ENCODE measurements at regions not wholly inside any gene's neighbourhood (a gene's known extent, or its start where the extent isn't known, plus 50 kb on each side); places are given as distances from the start of the nearest gene placed in this dataset.

DNA sequence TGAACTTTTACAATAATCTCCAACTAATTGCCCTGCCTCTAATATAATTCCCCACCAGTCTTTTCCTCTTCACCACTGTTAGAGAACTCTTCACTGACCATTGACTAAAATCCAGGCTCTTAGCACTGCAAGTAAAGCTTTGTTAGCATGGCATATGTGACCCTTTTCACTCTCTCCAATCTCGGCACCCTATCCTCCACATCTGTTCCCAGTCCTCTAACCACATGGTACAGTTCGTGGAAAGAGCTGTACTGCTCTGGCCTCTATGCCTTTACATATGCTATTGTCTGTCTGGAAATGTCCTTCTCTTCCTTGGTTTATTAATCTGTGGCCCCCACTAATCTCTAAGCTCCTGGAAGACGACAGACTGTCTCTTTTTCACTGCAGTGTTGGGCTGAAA is 63.0 kb upstream of the EIF2S2 start (continued):
- TF ChIP-seq, protein P1, sequence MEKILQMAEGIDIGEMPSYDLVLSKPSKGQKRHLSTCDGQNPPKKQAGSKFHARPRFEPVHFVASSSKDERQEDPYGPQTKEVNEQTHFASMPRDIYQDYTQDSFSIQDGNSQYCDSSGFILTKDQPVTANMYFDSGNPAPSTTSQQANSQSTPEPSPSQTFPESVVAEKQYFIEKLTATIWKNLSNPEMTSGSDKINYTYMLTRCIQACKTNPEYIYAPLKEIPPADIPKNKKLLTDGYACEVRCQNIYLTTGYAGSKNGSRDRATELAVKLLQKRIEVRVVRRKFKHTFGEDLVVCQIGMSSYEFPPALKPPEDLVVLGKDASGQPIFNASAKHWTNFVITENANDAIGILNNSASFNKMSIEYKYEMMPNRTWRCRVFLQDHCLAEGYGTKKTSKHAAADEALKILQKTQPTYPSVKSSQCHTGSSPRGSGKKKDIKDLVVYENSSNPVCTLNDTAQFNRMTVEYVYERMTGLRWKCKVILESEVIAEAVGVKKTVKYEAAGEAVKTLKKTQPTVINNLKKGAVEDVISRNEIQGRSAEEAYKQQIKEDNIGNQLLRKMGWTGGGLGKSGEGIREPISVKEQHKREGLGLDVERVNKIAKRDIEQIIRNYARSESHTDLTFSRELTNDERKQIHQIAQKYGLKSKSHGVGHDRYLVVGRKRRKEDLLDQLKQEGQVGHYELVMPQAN (conservative IDR thresholded peaks at IDR 0.05) = no peak
- TF ChIP-seq HDAC6 (IDR thresholded peaks at IDR 0.05; ENCODE audit: unreplicated experiment) (no peak), SMARCA5 (IDR thresholded peaks at IDR 0.05) (no peak)
- TF ChIP-seq, protein P2, sequence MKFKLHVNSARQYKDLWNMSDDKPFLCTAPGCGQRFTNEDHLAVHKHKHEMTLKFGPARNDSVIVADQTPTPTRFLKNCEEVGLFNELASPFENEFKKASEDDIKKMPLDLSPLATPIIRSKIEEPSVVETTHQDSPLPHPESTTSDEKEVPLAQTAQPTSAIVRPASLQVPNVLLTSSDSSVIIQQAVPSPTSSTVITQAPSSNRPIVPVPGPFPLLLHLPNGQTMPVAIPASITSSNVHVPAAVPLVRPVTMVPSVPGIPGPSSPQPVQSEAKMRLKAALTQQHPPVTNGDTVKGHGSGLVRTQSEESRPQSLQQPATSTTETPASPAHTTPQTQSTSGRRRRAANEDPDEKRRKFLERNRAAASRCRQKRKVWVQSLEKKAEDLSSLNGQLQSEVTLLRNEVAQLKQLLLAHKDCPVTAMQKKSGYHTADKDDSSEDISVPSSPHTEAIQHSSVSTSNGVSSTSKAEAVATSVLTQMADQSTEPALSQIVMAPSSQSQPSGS (IDR thresholded peaks at IDR 0.05; ENCODE audit: low read length) = no peak

DNA sequence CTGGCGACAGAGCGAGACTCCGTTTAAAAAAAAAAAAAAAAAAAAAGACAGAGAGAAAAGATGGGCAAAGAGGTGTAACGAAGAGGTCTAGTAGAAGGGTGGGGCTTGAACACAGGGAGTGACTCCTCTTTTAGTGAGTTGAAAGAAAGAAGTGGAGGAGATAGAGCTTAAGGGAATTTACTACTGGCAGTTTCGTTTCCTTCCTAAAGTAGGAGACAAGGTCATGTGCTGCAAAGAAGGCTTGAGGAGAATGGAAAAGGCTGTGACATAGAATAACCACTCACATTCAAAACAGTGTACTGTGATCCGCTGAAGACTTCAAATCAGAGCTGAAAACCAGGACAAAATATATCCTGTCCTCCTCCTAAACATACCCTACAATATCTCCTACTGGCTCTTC is 63.8 kb upstream of the EIF2S2 start:
- in situ Hi-C loops (cut with MboI) = no loop called here
- Histone ChIP-seq H4K20me1 (ENCODE audit: control insufficient read depth, insufficient read depth) (no peaks in the 10 kb centered on the region), H3K9me3 (replicated peaks; ENCODE audit: control insufficient read depth, insufficient read depth, low read length) (no peaks in the 10 kb centered on the region), H3K4me3 (no peak overlapping the region), H3K4me1 (ENCODE audit: control insufficient read depth, insufficient read depth, low read length) (no peaks in the 10 kb centered on the region), H3K36me3 (ENCODE audit: control insufficient read depth in 2 of 2, insufficient read depth in 2 of 2, low read length in 1 of 2) (no peaks in the 10 kb centered on the region), H3K79me2 (ENCODE audit: control insufficient read depth, insufficient read depth, low read length) (no peaks in the 10 kb centered on the region), H3K27me3 (replicated peaks in 1 of 2; ENCODE audit: control insufficient read depth in 2 of 2, insufficient read depth in 2 of 2, low read length in 1 of 2) (no peaks in the 10 kb centered on the region; a peak in 1 of 4 replicates), H3K27ac (ENCODE audit: control insufficient read depth, insufficient read depth) (no peak overlapping the region), H3K9ac (ENCODE audit: control insufficient read depth, insufficient read depth, low read length) (no peak overlapping the region), H3K4me2 (ENCODE audit: control insufficient read depth, insufficient read depth) (no peak overlapping the region), H2AFZ (ENCODE audit: control insufficient read depth, low read depth, low read length) (no peak overlapping the region)
- no TSS peak for BruUV-seq (replicated peaks)
- CTCF ChIA-PET = no interaction called here
- POLR2A ChIA-PET = interaction anchor here (0.6 kb wide), 1 partner anchor 21 kb away, joined by 3 read pairs; no protein-coding TSS in a partner anchor
- ATAC-seq (no peak), FAIRE-seq (no peak), DNase-seq (ENCODE audit: low read depth, low spot score) (no peak)
- WGBS (ENCODE audit: insufficient coverage, insufficient replicate concordance, low lambda C conversion rate, missing lambda C conversion rate) = 48% methylated on average over 6 of the region's 6 CpGs
- TF ChIP-seq, protein P3, sequence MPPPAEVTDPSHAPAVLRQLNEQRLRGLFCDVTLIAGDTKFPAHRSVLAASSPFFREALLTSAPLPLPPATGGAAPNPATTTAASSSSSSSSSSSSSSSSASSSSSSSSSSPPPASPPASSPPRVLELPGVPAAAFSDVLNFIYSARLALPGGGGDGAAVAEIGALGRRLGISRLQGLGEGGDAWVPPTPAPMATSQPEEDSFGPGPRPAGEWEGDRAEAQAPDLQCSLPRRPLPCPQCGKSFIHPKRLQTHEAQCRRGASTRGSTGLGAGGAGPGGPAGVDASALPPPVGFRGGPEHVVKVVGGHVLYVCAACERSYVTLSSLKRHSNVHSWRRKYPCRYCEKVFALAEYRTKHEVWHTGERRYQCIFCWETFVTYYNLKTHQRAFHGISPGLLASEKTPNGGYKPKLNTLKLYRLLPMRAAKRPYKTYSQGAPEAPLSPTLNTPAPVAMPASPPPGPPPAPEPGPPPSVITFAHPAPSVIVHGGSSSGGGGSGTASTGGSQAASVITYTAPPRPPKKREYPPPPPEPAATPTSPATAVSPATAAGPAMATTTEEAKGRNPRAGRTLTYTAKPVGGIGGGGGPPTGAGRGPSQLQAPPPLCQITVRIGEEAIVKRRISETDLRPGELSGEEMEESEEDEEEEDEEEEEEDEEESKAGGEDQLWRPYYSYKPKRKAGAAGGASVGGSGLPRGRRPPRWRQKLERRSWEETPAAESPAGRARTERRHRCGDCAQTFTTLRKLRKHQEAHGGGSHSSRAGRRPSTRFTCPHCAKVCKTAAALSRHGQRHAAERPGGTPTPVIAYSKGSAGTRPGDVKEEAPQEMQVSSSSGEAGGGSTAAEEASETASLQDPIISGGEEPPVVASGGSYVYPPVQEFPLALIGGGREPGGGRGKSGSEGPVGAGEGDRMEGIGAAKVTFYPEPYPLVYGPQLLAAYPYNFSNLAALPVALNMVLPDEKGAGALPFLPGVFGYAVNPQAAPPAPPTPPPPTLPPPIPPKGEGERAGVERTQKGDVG (CRISPR knock-in tag; IDR thresholded peaks at IDR 0.05) = no peak
- intact Hi-C loops (cut with micrococcal nuclease; ENCODE audit: unreplicated experiment) = no loop called here
- SMC1A ChIA-PET (ENCODE audit: uncharacterized antibody, unreplicated experiment) = no interaction called here
- RAD21 ChIA-PET (ENCODE audit: unreplicated experiment) = no interaction called here
